HG03469 (cell line): ENCODE measurements at regions not wholly inside any gene's neighbourhood (a gene's known extent, or its start where the extent isn't known, plus 50 kb on each side); places are given as distances from the start of the nearest gene placed in this dataset.

Source experiments
- ATAC-seq: cut with Tn5 transposase; IDR thresholded peaks from one replicate; pipeline ENCODE4 v1.9.1; 2021; ENCODE audit warnings: mild to moderate bottlenecking, moderate library complexity, moderate number of reproducible peaks; ENCODE audit not compliant: unreplicated experiment

GRCh38 chr2:146869328-146869727 is 975.5 kb upstream of the ACVR2A start:
- no peak for ATAC-seq

- ATAC-seq = no peak
Measured at GRCh38 chr2:146868051-146868450, 976.8 kb upstream of the ACVR2A start.

DNA sequence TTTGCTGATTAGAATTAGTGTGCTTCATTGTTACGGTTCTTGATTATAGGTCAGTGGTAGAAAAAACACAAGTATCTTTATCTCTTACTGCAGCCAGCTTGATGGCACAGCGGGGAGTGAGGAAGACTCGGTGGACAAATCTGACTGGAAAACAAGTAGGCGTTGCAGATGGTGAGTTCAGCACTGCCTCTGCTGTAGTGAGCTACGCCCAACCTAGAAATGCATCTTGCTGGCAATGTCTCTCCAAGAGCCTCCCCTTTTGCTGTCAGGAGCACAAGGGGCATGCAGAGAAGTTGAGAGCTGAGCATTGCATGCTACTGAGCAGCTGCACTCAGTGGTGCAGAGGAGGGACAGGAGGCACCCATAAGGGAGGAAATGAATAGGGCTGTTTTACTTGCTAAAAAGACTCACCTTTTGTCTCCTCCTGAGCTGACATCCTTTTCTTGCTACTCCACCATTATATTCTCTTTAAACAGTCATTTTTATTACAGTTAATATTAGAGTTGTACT is 977.3 kb upstream of the ACVR2A start:
- ATAC-seq = no peak

DNA sequence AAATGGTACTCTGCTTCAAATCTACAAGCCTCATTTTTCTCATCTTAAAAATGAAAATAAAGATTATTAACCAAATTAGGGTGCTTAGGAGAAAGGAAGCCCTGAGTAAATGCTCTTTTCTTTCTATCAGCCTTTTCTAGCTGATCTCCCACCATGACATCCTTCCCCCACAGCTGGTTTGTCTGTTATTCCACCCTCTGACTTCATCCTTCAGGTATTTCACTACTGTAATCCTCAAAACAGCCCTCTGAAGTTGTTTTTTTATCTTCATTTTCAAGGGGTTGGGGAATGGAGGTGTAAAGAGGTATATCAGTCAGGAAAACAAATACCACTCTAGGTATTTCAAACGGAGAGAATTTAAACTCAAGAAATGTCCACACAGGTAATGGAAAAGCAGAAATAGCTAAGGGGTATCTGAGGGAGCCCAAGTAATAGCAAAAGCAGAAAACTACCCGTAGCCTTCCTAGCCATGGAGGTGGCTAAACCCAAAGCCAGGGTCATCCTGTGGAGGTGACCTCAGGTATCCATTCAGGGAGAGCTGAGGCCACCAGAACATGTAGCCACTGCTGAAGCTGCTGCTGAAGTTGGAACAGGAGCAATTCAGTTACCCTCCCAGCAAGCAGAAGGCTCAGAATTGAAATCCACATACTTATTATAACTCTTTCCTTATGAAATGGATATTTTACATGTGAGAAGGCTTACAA is 990.9 kb upstream of the ACVR2A start:
- ATAC-seq = no peak

DNA sequence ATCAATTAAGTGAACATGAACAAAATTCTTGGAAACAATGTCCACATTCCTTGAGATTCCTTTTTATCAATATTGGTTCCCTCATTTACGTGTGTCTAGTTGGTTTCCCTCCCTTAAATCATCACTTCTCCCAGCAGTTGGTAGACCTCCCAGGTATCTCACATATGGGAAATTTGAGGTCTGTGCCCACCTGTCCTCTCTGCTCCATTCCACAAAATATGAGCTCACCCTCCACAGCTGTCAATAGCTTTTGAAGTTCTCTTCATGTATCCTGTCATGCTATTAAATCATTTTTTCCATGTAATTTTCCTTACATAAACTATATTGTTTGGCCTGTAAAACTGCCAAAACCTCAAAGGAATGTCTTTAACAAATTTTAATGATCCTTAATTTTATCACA is 992.2 kb upstream of the ACVR2A start:
- ATAC-seq = no peak

DNA sequence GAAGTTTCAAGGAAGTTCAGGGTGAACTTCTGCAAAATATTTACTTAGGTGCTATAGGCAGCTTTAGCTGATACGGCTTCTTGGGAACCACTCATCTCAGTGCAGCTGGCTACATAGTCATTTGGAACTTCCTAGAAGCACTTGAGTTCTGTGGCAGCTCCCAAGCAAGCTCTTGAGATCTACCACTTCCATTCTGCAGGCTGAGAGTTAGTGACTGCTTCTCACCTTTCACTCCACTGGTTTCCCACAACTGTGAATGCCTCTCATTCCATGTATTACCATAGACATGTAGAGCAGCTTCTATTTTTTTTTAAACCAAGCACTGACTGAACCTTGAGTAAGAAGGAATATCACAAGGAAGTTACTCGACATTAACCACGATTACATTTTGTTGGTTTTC is 994.1 kb upstream of the ACVR2A start:
- ATAC-seq = no peak

- ATAC-seq = no peak
Measured at GRCh38 chr2:146847846-146848245, 997.0 kb upstream of the ACVR2A start.

DNA sequence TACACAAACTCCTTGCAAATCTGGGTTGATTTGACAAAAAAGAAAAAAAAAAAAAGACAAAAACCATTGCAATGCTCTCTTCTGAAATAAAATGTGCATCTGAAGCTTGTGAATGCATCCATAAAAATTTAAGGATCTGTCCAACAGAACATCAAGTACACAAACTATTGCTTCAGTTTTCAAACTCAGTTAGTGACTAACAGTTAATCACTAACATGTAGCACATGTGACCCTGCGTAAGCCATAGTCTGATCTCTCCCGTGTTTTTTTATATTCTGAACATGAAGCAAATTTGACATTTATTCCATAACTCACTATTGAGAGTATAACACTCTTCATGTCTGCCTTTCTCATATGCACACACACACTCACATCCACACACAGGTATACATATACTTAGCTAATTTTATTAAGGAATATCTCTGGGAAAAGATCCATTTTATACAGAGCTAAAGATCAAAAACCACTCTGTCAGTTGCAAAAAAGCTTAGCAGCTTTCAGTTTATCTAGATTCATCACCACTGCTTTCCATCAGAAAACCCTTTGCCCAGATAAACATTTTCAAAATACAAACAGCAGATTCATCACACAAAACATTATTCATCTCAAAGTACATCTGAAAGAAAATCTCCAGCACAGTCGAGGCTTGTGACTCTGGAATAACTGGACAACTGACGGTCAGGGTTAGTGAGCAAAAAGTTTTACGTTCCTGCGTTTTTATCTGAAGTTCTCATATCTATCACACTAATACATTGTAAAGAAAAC is 1000.4 kb upstream of the ACVR2A start:
- no peak for ATAC-seq

DNA sequence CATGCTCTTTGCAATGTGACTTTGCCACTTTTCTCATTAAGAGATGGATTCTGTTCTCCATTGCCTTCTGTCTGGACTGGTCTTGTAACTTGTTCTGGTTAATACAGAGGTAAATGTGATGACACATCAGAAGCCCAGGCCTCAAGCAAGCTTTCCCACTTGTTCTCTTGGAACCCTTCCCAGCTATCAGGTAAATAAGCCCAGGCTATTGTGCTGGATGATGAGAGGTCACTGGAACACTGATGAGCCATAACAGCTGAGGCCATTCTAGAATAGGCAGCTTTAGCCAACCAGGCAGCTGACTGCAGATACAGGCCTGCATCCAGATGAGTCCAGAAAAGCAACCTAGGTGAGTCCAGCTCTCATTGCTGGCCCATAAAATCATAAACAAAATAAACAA is 1007.0 kb upstream of the ACVR2A start:
- no peak for ATAC-seq

- no peak for ATAC-seq
Measured at GRCh38 chr2:146826388-146826787, 1018.4 kb upstream of the ACVR2A start.

- no peak for ATAC-seq
Measured at GRCh38 chr2:146821836-146822316, 1023.0 kb upstream of the ACVR2A start.

DNA sequence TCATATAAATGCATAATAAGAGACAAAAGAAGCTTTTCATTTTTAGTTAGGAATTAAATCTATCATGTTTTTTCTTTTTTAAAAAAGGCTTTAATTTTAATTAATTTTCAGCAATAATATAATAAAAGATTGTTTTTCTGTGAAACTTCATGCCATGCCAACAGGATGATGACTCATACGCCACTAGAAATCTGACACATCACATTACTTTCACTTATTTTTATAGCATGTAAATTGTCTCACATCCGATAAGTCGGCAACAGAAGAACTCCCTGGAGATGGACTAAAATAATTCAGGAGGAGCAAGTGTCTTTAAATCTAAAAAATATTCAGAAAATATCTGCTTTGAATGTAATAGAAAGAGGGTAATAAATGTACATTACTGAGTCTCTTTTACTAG is 1024.2 kb upstream of the ACVR2A start:
- no peak for ATAC-seq

GRCh38 chr2:146818122-146818521 is 1026.7 kb upstream of the ACVR2A start:
- ATAC-seq = no peak

- ATAC-seq = no peak
Measured at GRCh38 chr2:146817613-146818012, 1027.2 kb upstream of the ACVR2A start.

- no peak for ATAC-seq
Measured at GRCh38 chr2:146814971-146815370, 1029.9 kb upstream of the ACVR2A start.

GRCh38 chr2:146807568-146808168 is 1037.2 kb upstream of the ACVR2A start:
- ATAC-seq = no peak

DNA sequence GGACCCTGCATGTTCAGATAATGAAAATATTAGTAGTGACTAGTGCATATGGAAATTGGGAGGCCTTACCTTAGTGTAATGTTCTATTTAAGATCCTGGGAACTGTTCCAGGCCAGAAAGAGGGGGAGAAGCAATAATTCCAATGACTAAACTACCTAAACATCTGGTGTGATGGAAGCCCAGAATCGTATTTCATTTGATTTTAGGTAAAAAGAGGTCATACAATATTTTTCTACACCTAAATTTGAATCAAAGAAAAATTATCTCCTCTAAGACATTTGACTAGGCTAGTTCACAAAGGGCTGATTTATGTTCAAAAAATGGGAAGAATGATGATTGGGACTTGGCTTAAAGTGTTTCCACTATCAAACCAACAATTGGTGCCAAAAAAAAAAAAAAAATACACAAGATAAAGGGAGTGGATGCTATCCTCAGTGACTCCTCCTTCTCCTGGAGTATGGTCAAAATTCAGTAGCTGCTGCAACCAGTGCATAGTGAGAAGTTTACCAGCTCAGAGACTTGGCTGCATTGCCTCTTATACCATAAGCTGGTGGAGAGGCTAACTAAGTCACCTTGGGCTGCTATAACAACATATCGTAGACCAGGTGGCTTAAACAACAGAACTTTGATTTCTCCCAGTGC is 1038.3 kb upstream of the ACVR2A start:
- no peak for ATAC-seq

GRCh38 chr2:146804288-146804687 is 1040.5 kb upstream of the ACVR2A start:
- no peak for ATAC-seq

GRCh38 chr2:146801886-146802285 is 1042.9 kb upstream of the ACVR2A start:
- ATAC-seq = no peak

- ATAC-seq = no peak
Measured at GRCh38 chr2:146786396-146786795, 1058.4 kb upstream of the ACVR2A start.

DNA sequence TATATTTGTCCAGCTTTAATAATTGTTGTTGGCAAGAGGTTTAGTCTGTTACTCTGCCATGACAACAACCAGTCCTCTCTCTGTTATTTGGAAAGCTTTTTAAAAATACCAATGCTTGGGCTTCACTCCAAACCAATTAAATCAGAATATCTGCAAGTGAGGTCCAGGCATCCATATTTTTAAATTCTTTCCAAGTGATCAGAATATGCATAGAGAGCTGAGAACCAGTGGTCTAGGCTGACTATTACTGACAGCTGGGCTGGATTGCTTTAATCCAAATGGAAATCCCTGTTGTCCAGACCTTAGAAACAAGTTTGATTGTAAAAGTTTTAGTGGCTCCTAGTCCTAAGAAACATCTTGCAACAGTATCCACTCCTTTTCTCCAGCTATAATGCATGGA is 1059.7 kb upstream of the ACVR2A start:
- no peak for ATAC-seq
